ENCODE measurements at regions not wholly inside any gene's neighbourhood (a gene's known extent, or its start where the extent isn't known, plus 50 kb on each side); places are given as distances from the start of the nearest gene placed in this dataset.

GRCh38 chr18:51997129-51997528, 342.9 kb upstream of the DCC start:
- TF ChIP-seq SIN3A (IDR thresholded peaks at IDR 0.05; ENCODE audit: borderline replicate concordance, insufficient read depth, low read length), result no peak
- no peak for TF ChIP-seq FOXP2 (optimal IDR thresholded peaks at IDR 0.05; ENCODE audit: borderline replicate concordance, extremely low read depth, extremely low read length, insufficient read depth)
- TF ChIP-seq POLR2AphosphoS5 (IDR thresholded peaks at IDR 0.05; ENCODE audit: low read depth, low read length), result no peak
- no peak for TF ChIP-seq TAF1 (IDR thresholded peaks at IDR 0.05; ENCODE audit: borderline replicate concordance, insufficient read depth, low read length)
- TF ChIP-seq REST (IDR thresholded peaks at IDR 0.05; ENCODE audit: insufficient read depth in 1 of 2, low read depth in 2 of 2, low read length in 2 of 2), result no peak

- TF ChIP-seq POLR2AphosphoS5 (IDR thresholded peaks at IDR 0.05; ENCODE audit: low read depth, low read length) (no peak), FOXP2 (optimal IDR thresholded peaks at IDR 0.05; ENCODE audit: borderline replicate concordance, extremely low read depth, extremely low read length, insufficient read depth) (no peak), SIN3A (IDR thresholded peaks at IDR 0.05; ENCODE audit: borderline replicate concordance, insufficient read depth, low read length) (no peak), TAF1 (IDR thresholded peaks at IDR 0.05; ENCODE audit: borderline replicate concordance, insufficient read depth, low read length) (no peak), REST (IDR thresholded peaks at IDR 0.05; ENCODE audit: insufficient read depth in 1 of 2, low read depth in 2 of 2, low read length in 2 of 2) (no peak)
These were observed 341.9 kb upstream of the DCC start for GRCh38 chr18:51998066-51998465.

GRCh38 chr18:51998711-51999110, 341.3 kb upstream of the DCC start:
- TF ChIP-seq TAF1 (IDR thresholded peaks at IDR 0.05; ENCODE audit: borderline replicate concordance, insufficient read depth, low read length), result no peak
- TF ChIP-seq POLR2AphosphoS5 (IDR thresholded peaks at IDR 0.05; ENCODE audit: low read depth, low read length), result no peak
- no peak for TF ChIP-seq FOXP2 (optimal IDR thresholded peaks at IDR 0.05; ENCODE audit: borderline replicate concordance, extremely low read depth, extremely low read length, insufficient read depth)
- TF ChIP-seq REST (IDR thresholded peaks at IDR 0.05; ENCODE audit: insufficient read depth in 1 of 2, low read depth in 2 of 2, low read length in 2 of 2), result no peak

- no peak for TF ChIP-seq SIN3A (IDR thresholded peaks at IDR 0.05; ENCODE audit: borderline replicate concordance, insufficient read depth, low read length)
- no peak for TF ChIP-seq POLR2AphosphoS5 (IDR thresholded peaks at IDR 0.05; ENCODE audit: low read depth, low read length)
- TF ChIP-seq TAF1 (IDR thresholded peaks at IDR 0.05; ENCODE audit: borderline replicate concordance, insufficient read depth, low read length), result no peak
- no peak for TF ChIP-seq FOXP2 (optimal IDR thresholded peaks at IDR 0.05; ENCODE audit: borderline replicate concordance, extremely low read depth, extremely low read length, insufficient read depth)
- no peak for TF ChIP-seq REST (IDR thresholded peaks at IDR 0.05; ENCODE audit: insufficient read depth in 1 of 2, low read depth in 2 of 2, low read length in 2 of 2)
These were observed 340.6 kb upstream of the DCC start for GRCh38 chr18:51999351-51999750.

- no peak for TF ChIP-seq POLR2AphosphoS5 (IDR thresholded peaks at IDR 0.05; ENCODE audit: low read depth, low read length)
- TF ChIP-seq SIN3A (IDR thresholded peaks at IDR 0.05; ENCODE audit: borderline replicate concordance, insufficient read depth, low read length), result no peak
- TF ChIP-seq TAF1 (IDR thresholded peaks at IDR 0.05; ENCODE audit: borderline replicate concordance, insufficient read depth, low read length), result no peak
- no peak for TF ChIP-seq FOXP2 (optimal IDR thresholded peaks at IDR 0.05; ENCODE audit: borderline replicate concordance, extremely low read depth, extremely low read length, insufficient read depth)
- no peak for TF ChIP-seq REST (IDR thresholded peaks at IDR 0.05; ENCODE audit: insufficient read depth in 1 of 2, low read depth in 2 of 2, low read length in 2 of 2)
These were observed 339.6 kb upstream of the DCC start for GRCh38 chr18:52000435-52000834.

Data from PFSK-1 (cell line).